HEK293 (cell line): ENCODE measurements at regions not wholly inside any gene's neighbourhood (a gene's known extent, or its start where the extent isn't known, plus 50 kb on each side); places are given as distances from the start of the nearest gene placed in this dataset.

Experiments
- CTCF ChIA-PET: fragments of 350-600 bp; formaldehyde crosslinking; extraction: SDS; loops from one replicate; lab custom pipeline; 2021; ENCODE audit warnings: antibody characterized with exemption; lab: Yijun Ruan, JAX
- POLR2A ChIA-PET: fragments of 300-600 bp; formaldehyde crosslinking; extraction: SDS; loops from one replicate; lab custom pipeline; 2020; ENCODE audit warnings: antibody characterized with exemption, inconsistent platforms; lab: Yijun Ruan, JAX
- H3K27ac ChIP-seq: fragments of 200-500 bp; sonication (Bioruptor generic); 2 replicates; pipeline ENCODE4 v1.5.1; 2014; ENCODE audit warnings: low read depth, low read length, control low read depth, inconsistent platforms; ENCODE audit errors: extremely low read depth
- H3K36me3 ChIP-seq, 2 experiments: fragments of 200-500 bp in 1 of 2; sonication (Bioruptor generic) in 1 of 2; 1 replicate in 1 of 2; 2 replicates in 1 of 2; pipeline ENCODE4 v1.5.1; 2014 to 2017; ENCODE audit warnings: inconsistent platforms in 2 of 2, low read length in 2 of 2; ENCODE audit not compliant: control insufficient read depth in 2 of 2, insufficient read depth in 1 of 2
- H3K4me1 ChIP-seq: fragments of 200-500 bp; sonication (Bioruptor generic); 2 replicates; pipeline ENCODE4 v1.5.1; 2014; ENCODE audit warnings: mild to moderate bottlenecking, low read length, inconsistent platforms; ENCODE audit not compliant: control insufficient read depth, insufficient read depth
- H3K4me3 ChIP-seq: 2 replicates; pipeline ENCODE4 v1.5.1; 2011; ENCODE audit warnings: low read depth, mild to moderate bottlenecking, control low read depth, low read length, moderate library complexity
- H3K9me3 ChIP-seq: fragments of 200-500 bp; sonication (Bioruptor generic); 2 replicates; pipeline ENCODE4 v1.5.1; 2014; ENCODE audit warnings: low read depth, low read length, inconsistent platforms; ENCODE audit not compliant: control insufficient read depth, insufficient read depth
- BCL11B ChIP-seq: fragments of 450-650 bp; formaldehyde crosslinking; IDR thresholded peaks from 2 replicates; pipeline ENCODE4 v1.5.1; 2016; ENCODE audit warnings: low read depth, missing biosample characterization, missing genetic modification characterization
- GLIS2 ChIP-seq: fragments of 450-650 bp; formaldehyde crosslinking; IDR thresholded peaks from 2 replicates; pipeline ENCODE4 v1.5.1; 2016; ENCODE audit warnings: missing biosample characterization, missing genetic modification characterization
- HOXC10 ChIP-seq: sonication (generic); formaldehyde crosslinking; IDR thresholded peaks from 2 replicates; pipeline ENCODE4 v1.8.1; 2023; ENCODE audit warnings: mild to moderate bottlenecking, missing genetic modification reagents
- KLF1 ChIP-seq: fragments of 450-650 bp; formaldehyde crosslinking; IDR thresholded peaks from 2 replicates; pipeline ENCODE4 v1.5.1; 2016; ENCODE audit warnings: missing biosample characterization, missing genetic modification characterization
- MEIS1 ChIP-seq: sonication (generic); formaldehyde crosslinking; IDR thresholded peaks from 2 replicates; pipeline ENCODE4 v1.8.1; 2022; ENCODE audit warnings: missing genetic modification reagents, mild to moderate bottlenecking, borderline replicate concordance
- PRDM1 ChIP-seq: fragments of 450-650 bp; formaldehyde crosslinking; IDR thresholded peaks from 2 replicates; pipeline ENCODE4; 2016; ENCODE audit warnings: missing biosample characterization, missing genetic modification characterization
- SALL2 ChIP-seq: fragments of 450-650 bp; formaldehyde crosslinking; IDR thresholded peaks from 2 replicates; pipeline ENCODE4 v1.5.0; 2017; ENCODE audit warnings: missing biosample characterization, mild to moderate bottlenecking, missing genetic modification characterization, borderline replicate concordance
- WT1 ChIP-seq: fragments of 450-650 bp; formaldehyde crosslinking; IDR thresholded peaks from 2 replicates; pipeline ENCODE4 v1.5.1; 2016; ENCODE audit warnings: missing biosample characterization, missing genetic modification characterization
- ZNF10 ChIP-seq: fragments of 450-650 bp; formaldehyde crosslinking; IDR thresholded peaks from 2 replicates; pipeline ENCODE4 v1.5.1; 2017; ENCODE audit warnings: missing biosample characterization, missing genetic modification characterization
- ZNF114 ChIP-seq: fragments of 450-650 bp; formaldehyde crosslinking; IDR thresholded peaks from 2 replicates; pipeline ENCODE4 v1.5.0; 2017; ENCODE audit warnings: missing biosample characterization, missing genetic modification characterization
- ZNF140 ChIP-seq: fragments of 450-650 bp; formaldehyde crosslinking; IDR thresholded peaks from 2 replicates; pipeline ENCODE4 v1.5.1; 2016; ENCODE audit warnings: missing biosample characterization, missing genetic modification characterization
- ZNF174 ChIP-seq: fragments of 450-650 bp; formaldehyde crosslinking; IDR thresholded peaks from 2 replicates; pipeline ENCODE4 v1.5.0; 2017; ENCODE audit warnings: missing biosample characterization, mild to moderate bottlenecking, missing genetic modification characterization
- ZNF19 ChIP-seq: fragments of 450-650 bp; formaldehyde crosslinking; IDR thresholded peaks from 2 replicates; pipeline ENCODE4; 2016; ENCODE audit warnings: missing biosample characterization, missing genetic modification characterization, low read depth
- ZNF214 ChIP-seq: fragments of 450-650 bp; formaldehyde crosslinking; IDR thresholded peaks from 2 replicates; pipeline ENCODE4 v1.5.1; 2017; ENCODE audit warnings: missing biosample characterization, mild to moderate bottlenecking, missing genetic modification characterization, borderline replicate concordance
- ZNF292 ChIP-seq: fragments of 450-650 bp; formaldehyde crosslinking; IDR thresholded peaks from 2 replicates; pipeline ENCODE4 v1.5.1; 2016; ENCODE audit warnings: low read depth, missing biosample characterization, missing genetic modification characterization, borderline replicate concordance
- ZNF37A ChIP-seq: fragments of 450-650 bp; IDR thresholded peaks from 2 replicates; pipeline ENCODE4 v1.5.1; 2018; ENCODE audit warnings: missing biosample characterization, missing genetic modification characterization
- ZNF394 ChIP-seq: fragments of 450-650 bp; formaldehyde crosslinking; IDR thresholded peaks from 2 replicates; pipeline ENCODE4 v1.5.1; 2016; ENCODE audit warnings: missing biosample characterization, missing genetic modification characterization, mild to moderate bottlenecking, moderate library complexity, borderline replicate concordance
- ZNF433 ChIP-seq: fragments of 450-650 bp; formaldehyde crosslinking; IDR thresholded peaks from 2 replicates; pipeline ENCODE4 v1.5.1; 2016; ENCODE audit warnings: missing biosample characterization, missing genetic modification characterization, low read depth
- ZNF629 ChIP-seq: fragments of 450-650 bp; formaldehyde crosslinking; IDR thresholded peaks from 2 replicates; pipeline ENCODE4 v1.5.1; 2017; ENCODE audit warnings: missing biosample characterization, missing genetic modification characterization
- ZNF701 ChIP-seq: fragments of 450-650 bp; formaldehyde crosslinking; IDR thresholded peaks from 2 replicates; pipeline ENCODE4 v1.5.1; 2016; ENCODE audit warnings: missing biosample characterization, missing genetic modification characterization
- TF ChIP-seq, protein P1 (sequence below): fragments of 450-650 bp; formaldehyde crosslinking; IDR thresholded peaks from 2 replicates; pipeline ENCODE4 v1.5.1; 2016; ENCODE audit warnings: missing biosample characterization, missing genetic modification characterization
- TF ChIP-seq, protein P2 (sequence below): fragments of 450-650 bp; formaldehyde crosslinking; conservative IDR thresholded peaks from 2 replicates; pipeline ENCODE4 v1.5.1; 2016; ENCODE audit warnings: low read depth, missing biosample characterization, missing genetic modification characterization
- TF ChIP-seq, protein P3 (sequence below): fragments of 450-650 bp; formaldehyde crosslinking; IDR thresholded peaks from 2 replicates; pipeline ENCODE4 v1.5.1; 2016; ENCODE audit warnings: missing biosample characterization, missing genetic modification characterization, borderline replicate concordance

DNA sequence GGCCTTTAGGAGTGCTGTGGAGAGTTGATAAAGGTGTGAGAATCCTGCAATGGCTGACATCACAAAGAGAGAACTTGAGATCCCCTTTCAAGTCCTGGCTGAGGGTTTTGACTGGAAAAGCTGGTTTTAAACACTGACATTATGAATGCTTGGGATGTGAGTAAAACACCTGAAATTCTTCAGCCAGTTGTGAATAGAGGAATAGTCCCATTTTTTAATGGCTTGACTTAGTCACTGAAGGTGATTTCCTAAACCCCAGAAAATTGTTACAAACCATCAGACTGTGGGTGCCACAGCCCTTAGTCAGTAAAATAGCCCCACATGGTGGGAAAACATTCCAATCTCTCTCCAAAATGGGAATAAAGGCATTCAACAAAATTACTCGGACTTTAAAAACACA is 107.7 kb upstream of the LMO4 start:
- TF ChIP-seq KLF1 (tag by site-specific recombination), result no peak
- TF ChIP-seq, protein P1, sequence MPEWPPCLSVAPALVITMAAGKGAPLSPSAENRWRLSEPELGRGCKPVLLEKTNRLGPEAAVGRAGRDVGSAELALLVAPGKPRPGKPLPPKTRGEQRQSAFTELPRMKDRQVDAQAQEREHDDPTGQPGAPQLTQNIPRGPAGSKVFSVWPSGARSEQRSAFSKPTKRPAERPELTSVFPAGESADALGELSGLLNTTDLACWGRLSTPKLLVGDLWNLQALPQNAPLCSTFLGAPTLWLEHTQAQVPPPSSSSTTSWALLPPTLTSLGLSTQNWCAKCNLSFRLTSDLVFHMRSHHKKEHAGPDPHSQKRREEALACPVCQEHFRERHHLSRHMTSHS (tag by site-specific recombination), result no peak
- no peak for TF ChIP-seq HOXC10 (CRISPR knock-in tag)
- TF ChIP-seq SALL2, result no peak
- TF ChIP-seq ZNF394 (tag by site-specific recombination), result no peak
- no peak for TF ChIP-seq ZNF292 (tag by site-specific recombination)
- TF ChIP-seq ZNF214 (tag by site-specific recombination), result no peak
- TF ChIP-seq ZNF140 (tag by site-specific recombination), result no peak
- TF ChIP-seq ZNF19 (tag by site-specific recombination), result no peak
- TF ChIP-seq, all 188 proteins: peak for 0
- ChIA-PET POLR2A (no interaction called here), CTCF (no interaction called here)
- H3K27ac ChIP-seq, result no peak overlapping the region
- no peaks in the 10 kb centered on the region for H3K36me3 ChIP-seq
- no peaks in the 10 kb centered on the region for H3K9me3 ChIP-seq
- H3K4me3 ChIP-seq, result no peak overlapping the region
- H3K4me1 ChIP-seq, result no peaks in the 10 kb centered on the region

DNA sequence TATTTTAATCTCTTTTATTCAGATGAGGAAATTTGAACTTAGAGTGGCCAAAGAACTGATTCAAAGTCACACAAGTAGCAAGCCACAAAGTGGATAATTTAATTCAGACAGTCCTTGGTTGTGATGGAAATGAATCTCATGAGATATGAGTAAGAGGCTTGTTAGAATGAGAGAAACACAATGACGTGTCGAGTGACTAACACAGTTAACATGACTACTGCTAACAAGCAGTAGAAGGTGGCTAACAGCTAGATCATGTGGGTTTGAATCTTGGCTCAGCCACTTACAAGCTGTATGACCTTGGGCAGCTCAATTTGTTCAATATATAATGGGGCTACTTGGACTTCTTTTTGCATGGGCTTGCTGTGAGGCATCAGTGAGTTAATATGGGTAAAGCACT is 104.5 kb upstream of the LMO4 start:
- H3K27ac ChIP-seq, result no peak overlapping the region
- H3K4me3 ChIP-seq, result no peak overlapping the region
- ChIA-PET CTCF (no interaction called here), POLR2A (no interaction called here)
- H3K4me1 ChIP-seq, result no peaks in the 10 kb centered on the region
- H3K36me3 ChIP-seq, result no peaks in the 10 kb centered on the region
- H3K9me3 ChIP-seq, result no peaks in the 10 kb centered on the region
- TF ChIP-seq ZNF433 (tag by site-specific recombination), result no peak
- TF ChIP-seq ZNF174 (tag by site-specific recombination), result no peak
- TF ChIP-seq, protein P2, sequence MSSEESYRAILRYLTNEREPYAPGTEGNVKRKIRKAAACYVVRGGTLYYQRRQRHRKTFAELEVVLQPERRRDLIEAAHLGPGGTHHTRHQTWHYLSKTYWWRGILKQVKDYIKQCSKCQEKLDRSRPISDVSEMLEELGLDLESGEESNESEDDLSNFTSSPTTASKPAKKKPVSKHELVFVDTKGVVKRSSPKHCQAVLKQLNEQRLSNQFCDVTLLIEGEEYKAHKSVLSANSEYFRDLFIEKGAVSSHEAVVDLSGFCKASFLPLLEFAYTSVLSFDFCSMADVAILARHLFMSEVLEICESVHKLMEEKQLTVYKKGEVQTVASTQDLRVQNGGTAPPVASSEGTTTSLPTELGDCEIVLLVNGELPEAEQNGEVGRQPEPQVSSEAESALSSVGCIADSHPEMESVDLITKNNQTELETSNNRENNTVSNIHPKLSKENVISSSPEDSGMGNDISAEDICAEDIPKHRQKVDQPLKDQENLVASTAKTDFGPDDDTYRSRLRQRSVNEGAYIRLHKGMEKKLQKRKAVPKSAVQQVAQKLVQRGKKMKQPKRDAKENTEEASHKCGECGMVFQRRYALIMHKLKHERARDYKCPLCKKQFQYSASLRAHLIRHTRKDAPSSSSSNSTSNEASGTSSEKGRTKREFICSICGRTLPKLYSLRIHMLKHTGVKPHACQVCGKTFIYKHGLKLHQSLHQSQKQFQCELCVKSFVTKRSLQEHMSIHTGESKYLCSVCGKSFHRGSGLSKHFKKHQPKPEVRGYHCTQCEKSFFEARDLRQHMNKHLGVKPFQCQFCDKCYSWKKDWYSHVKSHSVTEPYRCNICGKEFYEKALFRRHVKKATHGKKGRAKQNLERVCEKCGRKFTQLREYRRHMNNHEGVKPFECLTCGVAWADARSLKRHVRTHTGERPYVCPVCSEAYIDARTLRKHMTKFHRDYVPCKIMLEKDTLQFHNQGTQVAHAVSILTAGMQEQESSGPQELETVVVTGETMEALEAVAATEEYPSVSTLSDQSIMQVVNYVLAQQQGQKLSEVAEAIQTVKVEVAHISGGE, result no peak
- TF ChIP-seq, protein P3, sequence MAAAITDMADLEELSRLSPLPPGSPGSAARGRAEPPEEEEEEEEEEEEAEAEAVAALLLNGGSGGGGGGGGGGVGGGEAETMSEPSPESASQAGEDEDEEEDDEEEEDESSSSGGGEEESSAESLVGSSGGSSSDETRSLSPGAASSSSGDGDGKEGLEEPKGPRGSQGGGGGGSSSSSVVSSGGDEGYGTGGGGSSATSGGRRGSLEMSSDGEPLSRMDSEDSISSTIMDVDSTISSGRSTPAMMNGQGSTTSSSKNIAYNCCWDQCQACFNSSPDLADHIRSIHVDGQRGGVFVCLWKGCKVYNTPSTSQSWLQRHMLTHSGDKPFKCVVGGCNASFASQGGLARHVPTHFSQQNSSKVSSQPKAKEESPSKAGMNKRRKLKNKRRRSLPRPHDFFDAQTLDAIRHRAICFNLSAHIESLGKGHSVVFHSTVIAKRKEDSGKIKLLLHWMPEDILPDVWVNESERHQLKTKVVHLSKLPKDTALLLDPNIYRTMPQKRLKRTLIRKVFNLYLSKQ (tag by site-specific recombination), result no peak
- TF ChIP-seq ZNF394 (tag by site-specific recombination), result no peak
- TF ChIP-seq BCL11B (tag by site-specific recombination), result no peak
- no peak for TF ChIP-seq WT1 (tag by site-specific recombination)
- TF ChIP-seq ZNF629 (tag by site-specific recombination), result 0 out of 2 replicates have a peak, but pooled peaks have one; percentile 30
- no peak for TF ChIP-seq SALL2
- TF ChIP-seq ZNF114 (tag by site-specific recombination), result no peak
- TF ChIP-seq GLIS2 (tag by site-specific recombination), result no peak
- no peak for TF ChIP-seq ZNF37A (tag by site-specific recombination)
- TF ChIP-seq ZNF701, result no peak
- peak; percentile 74 for TF ChIP-seq ZNF10 (tag by site-specific recombination)
- no peak for TF ChIP-seq PRDM1 (tag by site-specific recombination)
- TF ChIP-seq MEIS1 (CRISPR knock-in tag), result no peak
